HepG2 (cell line): ENCODE measurements at regions not wholly inside any gene's neighbourhood (a gene's known extent, or its start where the extent isn't known, plus 50 kb on each side); places are given as distances from the start of the nearest gene placed in this dataset.

Source experiments
- ATAC-seq: fragments of 200-7000 bp; cut with Tn5 transposase; 3 replicates; pipeline ENCODE4 v1.9.1; 2020; ENCODE audit warnings: mild to moderate bottlenecking, moderate library complexity
- BruUV-seq: library from RNA; stranded (reverse); fragments of 400-500 nt; replicated peaks from 2 replicates; lab custom pipeline; 2021; lab: Mats Ljungman, UMichigan
- CTCF ChIA-PET: fragments of 300-600 bp; formaldehyde crosslinking; extraction: SDS; loops from one replicate; lab custom pipeline; 2021; ENCODE audit warnings: low total read pairs, inconsistent platforms, low intra/inter-chr PET ratio; lab: Yijun Ruan, JAX
- POLR2A ChIA-PET: fragments of 350-600 bp; sonication (Branson Sonifier 250); formaldehyde crosslinking; loops from one replicate; lab custom pipeline; 2020; ENCODE audit warnings: antibody characterized with exemption, inconsistent platforms; lab: Yijun Ruan, JAX
- DNase-seq: peaks from one replicate; pipeline ENCODE4 v3.0.0-alpha.2; 2015; ENCODE audit warnings: low spot score
- FAIRE-seq: peaks from 3 replicates; lab custom pipeline; 2011; peaks lifted over from hg19 to GRCh38; lab: Jason Lieb, UNC
- H2AFZ ChIP-seq: one replicate; pipeline ENCODE4 v1.6.1; 2011; ENCODE audit warnings: low read length, inconsistent platforms
- H3K27ac ChIP-seq: fragments of 300-600 bp; 3 replicates; pipeline ENCODE4 v1.8.0; 2011; ENCODE audit warnings: mixed run types, mild to moderate bottlenecking, mixed read lengths, low read length, inconsistent platforms; ENCODE audit not compliant: insufficient read depth; ENCODE audit errors: extremely low read length
- H3K27me3 ChIP-seq, 2 experiments: fragments of 200-600 bp in 1 of 2; 2 replicates in 1 of 2; 3 replicates in 1 of 2; pipeline versions ENCODE4 v1.6.0 to v1.8.0; 2011; ENCODE audit warnings: low read length in 2 of 2, mild to moderate bottlenecking in 2 of 2, moderate library complexity in 2 of 2, inconsistent platforms in 1 of 2; ENCODE audit not compliant: insufficient read depth in 2 of 2, control insufficient read depth in 1 of 2
- H3K36me3 ChIP-seq, 2 experiments: fragments of 200-600 bp in 1 of 2; replicated peaks in 1 of 2; 2 replicates in 1 of 2; 3 replicates in 1 of 2; pipeline versions ENCODE4 v1.5.1 to v1.8.0; 2011; ENCODE audit warnings: low read length in 2 of 2, inconsistent platforms in 1 of 2; ENCODE audit not compliant: insufficient read depth in 2 of 2, control insufficient read depth in 1 of 2
- H3K4me1 ChIP-seq: 2 replicates; pipeline ENCODE4 v1.5.1; 2012; ENCODE audit warnings: low read length, inconsistent platforms; ENCODE audit not compliant: insufficient read depth
- H3K4me2 ChIP-seq: 2 replicates; pipeline ENCODE4 v1.6.0; 2011; ENCODE audit warnings: low read depth, low read length, inconsistent platforms
- H3K4me3 ChIP-seq, 3 experiments: fragments of 200-600 bp in 1 of 3; sonication (generic), shearing (Covaris generic) in 1 of 3; replicated peaks in 1 of 3; 2 replicates each; pipeline ENCODE4 v1.5.1; 2011 to 2016; ENCODE audit warnings: low read length in 3 of 3, inconsistent platforms in 2 of 3, low read depth in 2 of 3, mild to moderate bottlenecking in 2 of 3, control low read depth in 1 of 3, mixed read lengths in 1 of 3; ENCODE audit not compliant: insufficient read depth in 1 of 3
- H3K79me2 ChIP-seq: one replicate; pipeline ENCODE4 v1.6.1; 2011; ENCODE audit warnings: low read length, inconsistent platforms; ENCODE audit not compliant: insufficient read depth
- H3K9ac ChIP-seq: 2 replicates; pipeline ENCODE4 v1.6.0; 2011; ENCODE audit warnings: mild to moderate bottlenecking, low read depth, low read length, inconsistent platforms; ENCODE audit not compliant: insufficient read depth
- H3K9me3 ChIP-seq: 2 replicates; pipeline ENCODE4 v1.5.1; 2012; ENCODE audit warnings: mild to moderate bottlenecking, low read length
- H4K20me1 ChIP-seq: 2 replicates; pipeline ENCODE4 v1.6.0; 2011; ENCODE audit warnings: inconsistent platforms, mild to moderate bottlenecking, low read length, moderate library complexity; ENCODE audit not compliant: insufficient read depth
- ATF7-NPFF ChIP-seq: sonication (generic); formaldehyde crosslinking; IDR thresholded peaks from 2 replicates; pipeline ENCODE4 v1.8.1; 2023; ENCODE audit warnings: mild to moderate bottlenecking, low read depth, missing genetic modification reagents, moderate library complexity
- FIP1L1 ChIP-seq: fragments of 200-400 bp; formaldehyde crosslinking; IDR thresholded peaks from 2 replicates; pipeline ENCODE4 v1.6.1; 2018; ENCODE audit warnings: low read depth, mild to moderate bottlenecking, low read length, moderate library complexity, borderline replicate concordance; ENCODE audit not compliant: insufficient read depth
- FOXP1 ChIP-seq, 2 experiments: fragments of 450-650 bp in 1 of 2; IDR thresholded peaks; 2 replicates each; pipeline ENCODE4 v1.6.1; 2017 to 2018; ENCODE audit warnings: antibody characterized with exemption in 1 of 2
- ISL2 ChIP-seq: sonication (generic); formaldehyde crosslinking; IDR thresholded peaks from 2 replicates; pipeline ENCODE4 v1.5.0; 2020; ENCODE audit warnings: missing genetic modification reagents
- KAT7 ChIP-seq: IDR thresholded peaks from 2 replicates; pipeline ENCODE4 v1.6.1; 2018; ENCODE audit warnings: borderline replicate concordance, missing compliant biosample characterization
- KDM5A ChIP-seq: fragments of 200-600 bp; sonication (generic); IDR thresholded peaks from 2 replicates; pipeline ENCODE4 v1.7.0; 2018; ENCODE audit warnings: antibody characterized with exemption, mild to moderate bottlenecking, low read length, borderline replicate concordance
- KDM5B ChIP-seq: sonication (generic); formaldehyde crosslinking; IDR thresholded peaks from 2 replicates; pipeline ENCODE4 v1.4.0; 2020; ENCODE audit warnings: missing genetic modification reagents, mild to moderate bottlenecking, borderline replicate concordance
- RAD21 ChIP-seq: fragments of 450-650 bp; formaldehyde crosslinking; IDR thresholded peaks from 2 replicates; pipeline ENCODE4 v1.5.0; 2020; ENCODE audit warnings: mild to moderate bottlenecking
- RBAK ChIP-seq: sonication (generic); formaldehyde crosslinking; IDR thresholded peaks from 2 replicates; pipeline ENCODE4 v1.5.1; 2020; ENCODE audit warnings: mild to moderate bottlenecking, missing genetic modification reagents
- SAP130 ChIP-seq: IDR thresholded peaks from 2 replicates; pipeline ENCODE4 v1.6.1; 2016; ENCODE audit warnings: low read depth
- SMAD9 ChIP-seq: sonication (generic); formaldehyde crosslinking; IDR thresholded peaks from 2 replicates; pipeline ENCODE4 v1.5.1; 2020; ENCODE audit warnings: mild to moderate bottlenecking, missing genetic modification reagents
- ZNF24 ChIP-seq: fragments of 450-650 bp; IDR thresholded peaks from 2 replicates; pipeline ENCODE4 v1.6.1; 2017; ENCODE audit warnings: antibody characterized with exemption, mild to moderate bottlenecking
- ZNF251 ChIP-seq: sonication (generic); formaldehyde crosslinking; IDR thresholded peaks from 2 replicates; pipeline ENCODE4 v1.9.0; 2021; ENCODE audit warnings: mild to moderate bottlenecking, missing genetic modification reagents
- ZNF3 ChIP-seq: IDR thresholded peaks from 2 replicates; pipeline ENCODE4 v1.7.0; 2017; ENCODE audit warnings: inconsistent platforms
- ZNF607 ChIP-seq: sonication (generic); formaldehyde crosslinking; IDR thresholded peaks from 2 replicates; pipeline ENCODE4 v1.5.1; 2020; ENCODE audit warnings: missing genetic modification reagents, mild to moderate bottlenecking, borderline replicate concordance
- ZNF773 ChIP-seq: sonication (generic); formaldehyde crosslinking; IDR thresholded peaks from 2 replicates; pipeline ENCODE4 v1.4.0; 2020; ENCODE audit warnings: missing genetic modification reagents, borderline replicate concordance
- ZNF776 ChIP-seq: sonication (generic); formaldehyde crosslinking; IDR thresholded peaks from 2 replicates; pipeline ENCODE4 v1.4.0; 2020; ENCODE audit warnings: mild to moderate bottlenecking, missing genetic modification reagents
- in situ Hi-C: cut with HindIII; loops from 2 replicates; pipeline ENCODE4 v1.10.0; 2017; ENCODE audit warnings: low pct_unique_long_range_greater_than_20kb; ENCODE audit not compliant: extremely low pct_ligation_motif_present
- intact Hi-C: fragments of 100-400 bp; cut with micrococcal nuclease; formaldehyde crosslinking; loops from one replicate; pipeline ENCODE4 v1.10.0; 2022; ENCODE audit not compliant: unreplicated experiment
- TF ChIP-seq, protein P1 (sequence below): sonication (generic); formaldehyde crosslinking; IDR thresholded peaks from 2 replicates; pipeline ENCODE4 v1.4.0; 2020; ENCODE audit warnings: missing genetic modification reagents; ENCODE audit errors: not compliant biosample characterization
- TF ChIP-seq, protein P2 (sequence below): sonication (generic); formaldehyde crosslinking; IDR thresholded peaks from 2 replicates; pipeline ENCODE4 v1.4.0; 2020; ENCODE audit warnings: missing genetic modification reagents
- TF ChIP-seq, protein P3 (sequence below): sonication (generic); formaldehyde crosslinking; IDR thresholded peaks from 2 replicates; pipeline ENCODE4 v1.4.0; 2020; ENCODE audit warnings: mild to moderate bottlenecking, low read depth, missing genetic modification reagents

DNA sequence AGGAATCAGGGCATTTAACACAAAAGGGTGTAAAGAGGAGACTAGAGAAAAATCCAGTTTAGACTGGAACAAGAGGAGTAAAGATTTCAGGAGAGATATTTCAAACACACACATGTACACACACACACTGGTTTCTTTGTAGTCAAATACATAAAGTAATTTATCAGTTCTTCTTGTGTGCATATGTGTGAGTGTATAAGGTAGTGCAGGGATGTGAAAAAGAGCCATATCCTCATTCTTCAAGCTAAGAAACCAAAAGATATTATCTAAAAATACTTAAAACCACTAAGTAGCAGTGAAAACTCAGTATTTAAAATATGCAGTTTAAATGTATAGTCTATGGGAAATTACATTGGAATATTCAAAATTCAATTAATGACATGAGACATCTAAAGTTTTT, 52.5 kb upstream of the CARD18 start:
- no peak overlapping the region for H3K4me3 ChIP-seq
- no peak overlapping the region for H3K4me2 ChIP-seq
- intact Hi-C loops = no loop called here
- BruUV-seq = no TSS peak
- DNase-seq (no peak), FAIRE-seq (no peak), ATAC-seq (no peak)
- no peak overlapping the region for H3K9ac ChIP-seq
- H4K20me1 ChIP-seq = no peaks in the 10 kb centered on the region
- H3K79me2 ChIP-seq = no peaks in the 10 kb centered on the region
- H3K27me3 ChIP-seq = no peaks in the 10 kb centered on the region
- H3K4me1 ChIP-seq = peaks cover 17% of the 10 kb centered on the region
- no peaks in the 10 kb centered on the region for H3K36me3 ChIP-seq
- ChIA-PET CTCF (no interaction called here), POLR2A (no interaction called here)
- H2AFZ ChIP-seq = peak overlapping the region; percentile 69
- in situ Hi-C loops = no loop called here
- no peak for TF ChIP-seq KDM5A
- TF ChIP-seq SAP130 (CRISPR knock-in tag) = no peak
- no peak for TF ChIP-seq FIP1L1
- no peak for TF ChIP-seq ZNF607
- TF ChIP-seq ISL2 (CRISPR knock-in tag) = no peak
- no peak for TF ChIP-seq KAT7 (CRISPR knock-in tag)
- TF ChIP-seq, protein P1, sequence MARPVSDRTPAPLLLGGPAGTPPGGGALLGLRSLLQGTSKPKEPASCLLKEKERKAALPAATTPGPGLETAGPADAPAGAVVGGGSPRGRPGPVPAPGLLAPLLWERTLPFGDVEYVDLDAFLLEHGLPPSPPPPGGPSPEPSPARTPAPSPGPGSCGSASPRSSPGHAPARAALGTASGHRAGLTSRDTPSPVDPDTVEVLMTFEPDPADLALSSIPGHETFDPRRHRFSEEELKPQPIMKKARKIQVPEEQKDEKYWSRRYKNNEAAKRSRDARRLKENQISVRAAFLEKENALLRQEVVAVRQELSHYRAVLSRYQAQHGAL = no peak
- no peak for TF ChIP-seq SMAD9 (CRISPR knock-in tag)
- TF ChIP-seq RBAK (CRISPR knock-in tag) = no peak
- TF ChIP-seq, protein P2, sequence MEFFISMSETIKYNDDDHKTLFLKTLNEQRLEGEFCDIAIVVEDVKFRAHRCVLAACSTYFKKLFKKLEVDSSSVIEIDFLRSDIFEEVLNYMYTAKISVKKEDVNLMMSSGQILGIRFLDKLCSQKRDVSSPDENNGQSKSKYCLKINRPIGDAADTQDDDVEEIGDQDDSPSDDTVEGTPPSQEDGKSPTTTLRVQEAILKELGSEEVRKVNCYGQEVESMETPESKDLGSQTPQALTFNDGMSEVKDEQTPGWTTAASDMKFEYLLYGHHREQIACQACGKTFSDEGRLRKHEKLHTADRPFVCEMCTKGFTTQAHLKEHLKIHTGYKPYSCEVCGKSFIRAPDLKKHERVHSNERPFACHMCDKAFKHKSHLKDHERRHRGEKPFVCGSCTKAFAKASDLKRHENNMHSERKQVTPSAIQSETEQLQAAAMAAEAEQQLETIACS (CRISPR knock-in tag) = no peak
- TF ChIP-seq KDM5B = no peak
- no peak for TF ChIP-seq FOXP1 (IDR thresholded peaks at IDR 0.05)
- no peak for TF ChIP-seq FOXP1 (CRISPR knock-in tag; IDR thresholded peaks at IDR 0.05)
- TF ChIP-seq ATF7-NPFF = no peak
- TF ChIP-seq, protein P3, sequence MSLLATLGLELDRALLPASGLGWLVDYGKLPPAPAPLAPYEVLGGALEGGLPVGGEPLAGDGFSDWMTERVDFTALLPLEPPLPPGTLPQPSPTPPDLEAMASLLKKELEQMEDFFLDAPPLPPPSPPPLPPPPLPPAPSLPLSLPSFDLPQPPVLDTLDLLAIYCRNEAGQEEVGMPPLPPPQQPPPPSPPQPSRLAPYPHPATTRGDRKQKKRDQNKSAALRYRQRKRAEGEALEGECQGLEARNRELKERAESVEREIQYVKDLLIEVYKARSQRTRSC (CRISPR knock-in tag) = no peak
- TF ChIP-seq ZNF776 = no peak
- no peak for TF ChIP-seq RAD21 (CRISPR knock-in tag)
- no peak for TF ChIP-seq ZNF773 (CRISPR knock-in tag)
- TF ChIP-seq ZNF3 (CRISPR knock-in tag) = no peak
- no peak for TF ChIP-seq ZNF251 (CRISPR knock-in tag)
- no peak for TF ChIP-seq ZNF24
- H3K9me3 ChIP-seq = no peaks in the 10 kb centered on the region
- no peak overlapping the region for H3K27ac ChIP-seq
